ENCODE measurements at regions not wholly inside any gene's neighbourhood (a gene's known extent, or its start where the extent isn't known, plus 50 kb on each side); places are given as distances from the start of the nearest gene placed in this dataset.
A peak's percentile ranks its signal among the peaks of the same experiment; 100 is the strongest.

GRCh38 chr11:111035746-111036145 is 209.8 kb upstream of the POU2AF2 start:
- no peak for DNase-seq (ENCODE audit: low spot score)

GRCh38 chr11:111026241-111026640 is 219.3 kb upstream of the POU2AF2 start:
- DNase-seq (ENCODE audit: low spot score) = no peak

- no peak for DNase-seq (ENCODE audit: low spot score)
Observed at GRCh38 chr11:111021131-111021530, 224.4 kb upstream of the POU2AF2 start.

- no peak for DNase-seq (ENCODE audit: low spot score)
Observed at GRCh38 chr11:111019871-111020670, 225.5 kb upstream of the POU2AF2 start.

GRCh38 chr11:111019451-111019850 is 226.1 kb upstream of the POU2AF2 start:
- no peak for DNase-seq (ENCODE audit: low spot score)

- DNase-seq (ENCODE audit: low spot score) = no peak
Observed at GRCh38 chr11:111018566-111018965, 227.0 kb upstream of the POU2AF2 start.

- DNase-seq (ENCODE audit: low spot score) = no peak
Observed at GRCh38 chr11:111012491-111012890, 233.0 kb upstream of the POU2AF2 start.

GRCh38 chr11:111011275-111011594 is 234.3 kb upstream of the POU2AF2 start:
- no peak for DNase-seq (ENCODE audit: low spot score)

GRCh38 chr11:111010391-111011274 is 234.9 kb upstream of the POU2AF2 start:
- no peak for DNase-seq (ENCODE audit: low spot score)

GRCh38 chr11:111006227-111006626 is 239.3 kb upstream of the POU2AF2 start:
- no peak for DNase-seq (ENCODE audit: low spot score)

GRCh38 chr11:111001986-111002611 is 243.4 kb upstream of the POU2AF2 start:
- DNase-seq (ENCODE audit: low spot score) = peak; percentile 48

- no peak for DNase-seq (ENCODE audit: low spot score)
Observed at GRCh38 chr11:111001081-111001430, 244.5 kb upstream of the POU2AF2 start.

GRCh38 chr11:111000400-111001080 is 245.0 kb upstream of the POU2AF2 start:
- no peak for DNase-seq (ENCODE audit: low spot score)

- DNase-seq (ENCODE audit: low spot score) = no peak
Observed at GRCh38 chr11:110992481-110992880, 253.0 kb upstream of the POU2AF2 start.

GRCh38 chr11:110991661-110992355 is 253.7 kb upstream of the POU2AF2 start:
- DNase-seq (ENCODE audit: low spot score) = no peak

- no peak for DNase-seq (ENCODE audit: low spot score)
Observed at GRCh38 chr11:110990311-110990710, 255.2 kb upstream of the POU2AF2 start.

- DNase-seq (ENCODE audit: low spot score) = no peak
Observed at GRCh38 chr11:110989428-110990133, 255.9 kb upstream of the POU2AF2 start.

GRCh38 chr11:110988671-110989070 is 256.9 kb upstream of the POU2AF2 start:
- no peak for DNase-seq (ENCODE audit: low spot score)

- no peak for DNase-seq (ENCODE audit: low spot score)
Observed at GRCh38 chr11:110986016-110986415, 259.5 kb upstream of the POU2AF2 start.

- no peak for DNase-seq (ENCODE audit: low spot score)
Observed at GRCh38 chr11:110985547-110985946, 260.0 kb upstream of the POU2AF2 start.

- no peak for DNase-seq (ENCODE audit: low spot score)
Observed at GRCh38 chr11:110984693-110985092, 260.8 kb upstream of the POU2AF2 start.

Data from kidney capillary endothelial cell (primary cell).